WTC11 (cell line): ENCODE measurements at regions not wholly inside any gene's neighbourhood (a gene's known extent, or its start where the extent isn't known, plus 50 kb on each side); places are given as distances from the start of the nearest gene placed in this dataset.

Experiments used
- ATAC-seq: fragments of 200-7000 bp; cut with Tn5 transposase; 2 replicates; pipeline ENCODE4 v1.10.0; 2021; ENCODE audit warnings: mild to moderate bottlenecking, moderate library complexity
- CTCF ChIA-PET: fragments of 300-600 bp; sonication (Branson Sonifier 250); formaldehyde crosslinking; loops from one replicate; lab custom pipeline; 2021; ENCODE audit warnings: antibody characterized with exemption; lab: Charles Lee
- POLR2A ChIA-PET: fragments of 350-600 bp; sonication (Branson Sonifier 250); formaldehyde crosslinking; loops from one replicate; lab custom pipeline; 2021; ENCODE audit warnings: antibody characterized with exemption; lab: Charles Lee
- DNase-seq: peaks from one replicate; pipeline ENCODE4 v3.0.0; 2021; ENCODE audit warnings: low spot score
- H3K27ac Mint-ChIP-seq: 2 replicates; pipeline ENCODE4 v1.8.0; 2021; ENCODE audit warnings: mixed read lengths
- H3K27me3 Mint-ChIP-seq: 2 replicates; pipeline ENCODE4 v1.8.0; 2021; ENCODE audit warnings: low read depth, mild to moderate bottlenecking, moderate library complexity, mixed read lengths
- H3K36me3 Mint-ChIP-seq: 2 replicates; pipeline ENCODE4 v1.8.0; 2021; ENCODE audit warnings: mixed read lengths
- H3K4me1 Mint-ChIP-seq: 2 replicates; pipeline ENCODE4 v1.8.0; 2022; ENCODE audit warnings: mixed read lengths
- H3K4me3 Mint-ChIP-seq: 2 replicates; pipeline ENCODE4 v1.8.0; 2021; ENCODE audit warnings: mild to moderate bottlenecking, moderate library complexity, mixed read lengths
- H3K9me3 Mint-ChIP-seq: 2 replicates; pipeline ENCODE4 v1.8.0; 2021; ENCODE audit warnings: mixed read lengths
- ATF2 ChIP-seq: sonication (generic); formaldehyde crosslinking; IDR thresholded peaks from 2 replicates; pipeline ENCODE4 v1.8.1; 2022; ENCODE audit warnings: low read depth, missing genetic modification reagents, borderline replicate concordance
- CREB1 ChIP-seq: sonication (generic); formaldehyde crosslinking; IDR thresholded peaks from 2 replicates; pipeline ENCODE4 v1.8.0; 2023; ENCODE audit warnings: mild to moderate bottlenecking, missing genetic modification reagents
- CTCF ChIP-seq: fragments of 200-600 bp; IDR thresholded peaks from 2 replicates; pipeline ENCODE4 v1.8.0; 2022; ENCODE audit warnings: antibody characterized with exemption
- FOXK1 ChIP-seq: sonication (generic); formaldehyde crosslinking; IDR thresholded peaks from 2 replicates; pipeline ENCODE4 v1.8.0; 2022; ENCODE audit warnings: mild to moderate bottlenecking, moderate library complexity, missing genetic modification reagents
- FOXP4 ChIP-seq: sonication (generic); formaldehyde crosslinking; IDR thresholded peaks from 2 replicates; pipeline ENCODE4 v1.8.0; 2022; ENCODE audit warnings: mild to moderate bottlenecking, missing genetic modification reagents
- GTF2I ChIP-seq: fragments of 250-450 bp; sonication (Bioruptor Pico); conservative IDR thresholded peaks from 2 replicates; pipeline ENCODE4 v1.4.0; 2021; ENCODE audit warnings: mild to moderate bottlenecking
- HMGXB4 ChIP-seq: sonication (generic); formaldehyde crosslinking; IDR thresholded peaks from 2 replicates; pipeline ENCODE4 v1.8.1; 2023; ENCODE audit warnings: mild to moderate bottlenecking, moderate library complexity, missing genetic modification reagents
- MLX ChIP-seq: sonication (generic); formaldehyde crosslinking; IDR thresholded peaks from 2 replicates; pipeline ENCODE4 v1.8.1; 2023; ENCODE audit warnings: mild to moderate bottlenecking, missing genetic modification reagents, moderate library complexity
- NR2C2 ChIP-seq: sonication (generic); formaldehyde crosslinking; IDR thresholded peaks from 2 replicates; pipeline ENCODE4 v1.8.0; 2022; ENCODE audit warnings: mild to moderate bottlenecking, missing genetic modification reagents
- OVOL2 ChIP-seq: fragments of 250-450 bp; sonication (Bioruptor Pico); IDR thresholded peaks from 2 replicates; pipeline ENCODE4 v1.9.0; 2021; ENCODE audit warnings: mild to moderate bottlenecking, borderline replicate concordance
- USF2 ChIP-seq: sonication (generic); formaldehyde crosslinking; IDR thresholded peaks from 2 replicates; pipeline ENCODE4 v1.8.1; 2023; ENCODE audit warnings: mild to moderate bottlenecking, missing genetic modification reagents, moderate library complexity
- ZBTB21 ChIP-seq: sonication (generic); formaldehyde crosslinking; IDR thresholded peaks from 2 replicates; pipeline ENCODE4 v1.8.1; 2023; ENCODE audit warnings: mild to moderate bottlenecking, missing genetic modification reagents, borderline replicate concordance
- ZMAT4 ChIP-seq: fragments of 250-450 bp; sonication (Bioruptor Pico); IDR thresholded peaks from 2 replicates; pipeline ENCODE4 v1.9.0; 2021; ENCODE audit warnings: mild to moderate bottlenecking
- ZNF219 ChIP-seq: sonication (generic); formaldehyde crosslinking; IDR thresholded peaks from 2 replicates; pipeline ENCODE4 v1.8.0; 2023; ENCODE audit warnings: missing genetic modification reagents, mild to moderate bottlenecking, borderline replicate concordance
- ZNF232 ChIP-seq: sonication (generic); formaldehyde crosslinking; IDR thresholded peaks from 2 replicates; pipeline ENCODE4 v1.8.0; 2022; ENCODE audit warnings: mild to moderate bottlenecking, missing genetic modification reagents
- ZNF416 ChIP-seq: fragments of 250-450 bp; sonication (Bioruptor Pico); IDR thresholded peaks from 2 replicates; pipeline ENCODE4 v1.9.0; 2021; ENCODE audit warnings: mild to moderate bottlenecking, inconsistent platforms
- ZNF512 ChIP-seq: sonication (generic); formaldehyde crosslinking; IDR thresholded peaks from 2 replicates; pipeline ENCODE4 v1.8.1; 2022; ENCODE audit warnings: missing genetic modification reagents, borderline replicate concordance

- TF ChIP-seq NR2C2 (no peak), USF2 (CRISPR knock-in tag) (no peak), CREB1 (CRISPR knock-in tag) (no peak), OVOL2 (CRISPR knock-in tag) (no peak), HMGXB4 (CRISPR knock-in tag) (no peak), GTF2I (CRISPR knock-in tag) (no peak), ZNF232 (CRISPR knock-in tag) (no peak)
- TF ChIP-seq, all 79 proteins: peak for 0
These were observed 324.7 kb downstream of the INHBA start (continued) for GRCh38 chr7:41378156-41378555.

GRCh38 chr7:41375582-41375981 lies 327.3 kb downstream of the INHBA start:
- Mint-ChIP-seq H3K4me3 (no peak overlapping the region), H3K9me3 (no peaks in the 10 kb centered on the region), H3K27ac (no peak overlapping the region), H3K36me3 (no peaks in the 10 kb centered on the region), H3K27me3 (no peaks in the 10 kb centered on the region; the same call in 1 of the 2 replicates), H3K4me1 (peaks cover 9% of the 10 kb centered on the region)
- TF ChIP-seq ZMAT4 (CRISPR knock-in tag) (no peak), CTCF (no peak), FOXK1 (CRISPR knock-in tag) (no peak), ZBTB21 (CRISPR knock-in tag) (no peak), MLX (no peak), ZNF416 (CRISPR knock-in tag) (no peak), ZNF219 (CRISPR knock-in tag) (no peak), ZNF512 (CRISPR knock-in tag) (no peak), FOXP4 (CRISPR knock-in tag) (no peak), ATF2 (CRISPR knock-in tag) (no peak)
- DNase-seq = no peak
- ATAC-seq = no peak
- ChIA-PET CTCF (no interaction called here), POLR2A (no interaction called here)
